Activated CD4-positive, alpha-beta T cell treated with anti-CD3 and anti-CD28 coated beads, Interleukin-2, amount 50 U/mL, for 48 hours (primary cell): ENCODE measurements at regions not wholly inside any gene's neighbourhood (a gene's known extent, or its start where the extent isn't known, plus 50 kb on each side); places are given as distances from the start of the nearest gene placed in this dataset.

Experiments used
- DNase-seq, 2 experiments: peaks; one replicate each; pipeline ENCODE4 v3.0.0-alpha.2; 2020

DNA sequence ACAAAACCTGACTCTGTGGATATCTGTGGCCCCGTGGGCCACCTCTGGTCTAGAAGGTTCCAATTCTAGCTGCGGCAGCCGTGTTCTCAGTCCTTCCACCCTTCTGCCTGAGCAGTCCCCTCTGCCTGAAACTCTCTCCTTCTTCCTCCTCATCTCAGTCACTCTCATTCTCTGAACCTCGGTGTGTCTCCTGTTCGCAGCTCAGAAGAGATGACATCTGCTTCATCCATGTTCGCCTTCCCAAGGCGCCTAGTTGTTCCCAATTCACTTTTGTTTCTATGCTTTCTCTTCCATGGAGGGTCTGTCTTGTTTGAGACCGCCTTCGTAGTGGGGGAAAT is 95.5 kb downstream of the CEBPB start:
- peak in 1 of 2 experiments; percentile 10 for DNase-seq

DNA sequence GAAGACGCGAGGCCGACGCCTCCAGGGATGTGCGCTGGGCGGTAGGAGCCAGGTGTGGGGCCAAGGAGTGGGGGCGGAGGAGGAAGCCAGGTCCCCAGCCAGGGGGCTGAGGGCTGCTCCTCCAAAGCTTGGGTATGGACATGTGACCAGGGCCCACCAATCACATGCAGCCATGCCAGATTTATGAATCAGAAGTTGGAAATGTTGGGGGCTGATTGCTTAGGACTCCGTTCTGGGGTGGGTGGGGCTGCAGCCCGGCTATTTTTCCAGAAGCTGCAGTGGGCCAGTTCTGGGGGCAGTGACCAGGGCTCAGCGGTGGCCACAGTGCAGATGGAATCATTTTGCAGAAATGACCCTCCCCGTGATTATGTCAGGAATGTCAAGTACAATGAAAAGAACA is 96.0 kb downstream of the CEBPB start:
- peak; percentile 18 to 35 for DNase-seq

DNA sequence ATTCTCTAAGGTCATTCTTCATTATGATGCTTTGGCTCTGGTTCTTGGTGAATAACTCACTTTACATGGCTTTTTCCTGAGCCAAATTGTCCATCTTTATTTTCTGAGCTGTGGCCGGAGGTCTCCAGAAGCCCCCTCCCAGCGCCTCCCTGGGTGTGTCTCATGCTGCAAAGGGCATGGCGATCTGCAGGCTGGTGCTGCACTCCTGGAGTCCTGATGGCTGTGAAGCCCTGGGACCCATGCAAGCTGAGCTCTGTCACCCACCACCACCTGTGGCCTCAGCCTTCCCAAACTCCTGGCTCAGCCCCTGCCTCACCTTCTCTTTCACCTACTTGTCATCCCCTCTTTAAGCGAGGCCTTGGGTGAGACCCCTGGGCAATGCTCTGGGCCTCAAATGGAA is 96.9 kb downstream of the CEBPB start:
- DNase-seq = no peak

DNA sequence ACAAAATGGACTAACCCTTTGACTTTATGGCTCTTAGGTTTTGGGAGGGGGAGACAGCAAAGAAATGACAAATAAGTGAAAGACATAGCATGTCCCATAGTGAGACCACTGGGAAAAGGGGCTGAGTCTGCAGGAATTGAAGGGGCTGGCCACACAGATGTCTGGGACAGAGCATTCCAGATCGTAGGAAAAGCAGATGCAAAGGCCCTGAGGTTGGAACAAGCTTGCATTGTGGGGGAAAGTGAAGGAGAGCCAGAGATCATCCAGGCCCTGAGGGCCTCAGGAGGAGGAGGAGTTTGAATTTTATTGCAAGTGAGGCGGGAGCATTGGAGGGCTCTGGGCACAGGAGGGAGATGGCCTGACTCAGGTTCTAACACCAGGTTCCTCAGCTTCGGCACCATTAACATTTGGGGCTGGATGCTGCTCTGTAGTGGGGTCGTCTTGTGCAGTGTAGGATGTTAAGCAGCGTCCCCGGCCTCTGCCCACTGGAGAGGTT is 97.5 kb downstream of the CEBPB start:
- no peak for DNase-seq

DNA sequence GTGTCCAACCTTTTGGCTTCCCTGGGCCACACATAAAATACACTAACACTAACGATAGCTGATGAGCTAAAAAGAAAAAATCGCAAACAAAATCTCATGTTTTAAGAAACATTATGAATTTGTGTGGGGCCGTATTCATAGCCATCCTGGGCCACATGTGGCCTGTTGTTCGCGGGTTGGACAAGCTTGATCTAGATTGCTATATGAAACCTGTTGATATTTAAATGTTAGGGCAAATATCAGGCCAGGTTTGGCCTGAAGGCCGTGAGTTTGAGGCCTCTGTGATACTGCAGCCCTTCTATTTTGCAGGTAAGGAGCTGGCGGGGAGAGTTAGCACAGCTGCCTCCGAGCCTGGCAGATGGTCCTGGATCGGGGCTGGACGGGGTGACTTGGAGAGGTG is 99.0 kb downstream of the CEBPB start:
- no peak for DNase-seq

DNA sequence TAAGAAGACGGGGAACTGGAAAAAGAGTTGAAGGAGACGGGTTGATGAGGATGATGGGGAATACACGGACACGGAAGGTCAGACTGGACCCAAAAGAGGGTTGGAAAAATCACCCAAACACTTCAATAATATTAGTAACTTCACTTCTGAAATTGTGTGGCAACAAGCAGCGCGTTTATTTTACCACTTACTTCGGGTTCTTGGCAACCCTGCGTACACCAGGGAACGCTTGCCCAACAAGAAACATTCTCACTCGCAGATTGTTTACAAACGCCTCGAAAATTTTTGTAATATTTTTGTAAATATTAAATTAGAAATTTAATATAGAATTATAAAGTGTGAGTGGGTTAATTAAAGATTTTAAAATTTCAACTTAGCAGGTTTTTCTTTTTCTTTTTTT is 99.5 kb downstream of the CEBPB start:
- DNase-seq = no peak

DNA sequence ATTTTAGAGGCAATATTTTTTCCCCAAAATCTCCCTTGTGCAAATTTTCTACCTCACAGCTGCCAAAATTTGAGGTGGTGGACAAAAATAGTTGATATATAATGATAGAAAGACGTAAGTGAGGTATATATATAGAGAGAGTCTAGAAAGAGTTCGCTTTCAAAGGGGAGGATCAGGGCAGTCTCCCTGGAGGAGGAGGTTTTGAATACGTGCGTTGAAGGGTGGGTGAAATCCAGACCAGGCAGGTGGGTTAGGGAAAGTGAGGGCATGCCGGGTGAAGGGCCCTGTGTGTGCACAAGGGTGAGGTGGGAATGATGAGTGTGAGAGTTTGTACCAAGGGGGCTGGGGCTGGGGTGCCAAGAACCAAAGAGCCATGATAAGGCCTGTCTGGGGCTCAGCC is 100.2 kb downstream of the CEBPB start:
- no peak for DNase-seq

DNA sequence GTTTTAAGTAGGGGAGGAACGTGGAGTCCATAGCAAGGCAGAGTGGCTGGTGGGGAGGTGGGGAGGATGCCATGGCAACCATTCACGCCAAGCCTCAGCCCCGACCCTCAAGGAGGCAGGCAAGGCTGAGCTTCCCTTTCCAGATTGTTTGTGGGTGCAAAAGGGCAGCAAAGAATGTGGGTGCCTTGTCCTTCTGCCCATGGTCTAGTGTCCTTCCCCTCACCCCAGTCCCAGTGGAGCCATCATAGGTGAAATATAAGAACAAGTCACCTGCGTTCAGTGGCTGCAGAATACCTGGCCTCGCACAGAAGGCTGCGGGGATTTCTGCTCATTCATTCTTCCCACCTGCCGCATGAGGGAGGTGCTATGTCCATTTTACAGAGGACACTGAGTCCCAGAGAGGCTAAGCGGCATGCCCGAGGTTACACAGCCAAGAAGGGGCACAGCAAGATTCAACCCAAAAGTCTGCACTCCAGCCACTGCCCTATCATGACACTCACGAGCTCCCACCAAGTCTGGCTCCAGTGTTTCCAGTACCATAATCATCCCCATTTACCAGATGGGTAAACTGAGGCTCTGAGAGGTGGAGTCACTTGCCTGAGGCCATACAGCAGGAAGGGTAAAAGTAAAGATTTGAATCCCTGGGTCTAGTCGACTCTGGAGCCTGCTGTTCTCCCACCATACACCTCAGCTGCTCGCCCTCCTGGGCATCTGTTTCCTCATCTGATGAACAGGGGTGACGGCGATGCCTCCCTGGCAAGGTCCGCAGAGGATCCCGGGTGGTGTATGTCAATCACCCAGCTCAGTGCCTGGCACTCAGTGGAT is 100.8 kb downstream of the CEBPB start:
- no peak for DNase-seq

DNA sequence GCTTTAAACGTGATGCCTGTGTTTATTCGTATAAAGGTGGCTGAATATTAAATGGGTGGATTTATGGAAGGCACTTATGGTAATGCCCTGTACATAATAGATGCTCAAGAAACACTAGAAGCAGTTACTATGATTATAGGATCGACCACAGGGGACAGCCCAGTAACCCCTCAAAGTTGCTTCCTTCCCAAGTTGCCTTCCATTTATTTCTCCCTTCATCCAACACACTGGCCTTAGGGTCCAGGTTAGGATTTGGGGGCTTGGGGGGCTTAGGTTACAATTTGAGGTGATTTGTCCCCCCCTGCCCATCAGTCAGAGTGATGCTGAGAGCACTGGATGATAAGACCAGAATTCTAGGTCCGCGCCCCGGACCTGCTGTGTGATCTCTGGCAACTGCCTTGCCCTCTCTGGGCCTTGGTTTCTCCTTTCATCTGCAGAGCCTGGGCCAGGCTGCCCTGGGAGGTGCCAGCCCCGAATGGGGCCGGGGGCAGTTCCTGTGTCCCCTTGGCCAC is 101.5 kb downstream of the CEBPB start:
- no peak for DNase-seq

DNA sequence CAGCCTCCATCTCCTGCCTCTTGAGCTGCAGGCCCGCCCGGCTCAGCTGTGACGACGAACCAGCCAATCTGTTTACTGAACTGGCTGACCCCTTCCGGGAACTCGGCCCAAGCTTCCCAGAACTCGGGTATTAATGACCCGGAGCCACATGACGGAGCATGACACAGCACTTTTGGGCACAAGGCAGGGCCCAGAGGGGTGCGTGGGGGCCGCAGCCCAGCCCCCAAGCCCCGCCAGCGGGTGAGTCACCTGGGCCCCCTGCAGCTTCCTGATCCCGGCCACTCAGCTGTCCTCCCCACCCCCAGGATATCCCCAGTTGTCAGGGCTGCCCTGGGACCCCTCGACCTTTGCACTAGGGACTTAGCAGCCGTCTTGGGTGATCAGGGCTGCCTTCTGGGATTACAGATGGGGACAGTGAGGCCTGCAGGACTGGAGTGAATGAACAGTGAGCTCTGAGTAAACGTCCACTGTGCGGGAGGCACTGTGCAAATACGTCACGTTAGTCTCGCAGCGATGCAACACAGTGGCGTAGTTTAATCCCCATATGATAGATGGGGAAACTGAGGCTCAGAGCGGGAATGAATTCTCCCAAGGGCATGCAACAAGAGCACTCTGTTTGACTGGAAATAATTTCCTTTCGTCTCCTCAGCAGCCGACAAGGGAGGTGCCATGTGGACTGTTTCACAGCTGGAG is 102.1 kb downstream of the CEBPB start:
- DNase-seq = peak; percentile 42 to 47

DNA sequence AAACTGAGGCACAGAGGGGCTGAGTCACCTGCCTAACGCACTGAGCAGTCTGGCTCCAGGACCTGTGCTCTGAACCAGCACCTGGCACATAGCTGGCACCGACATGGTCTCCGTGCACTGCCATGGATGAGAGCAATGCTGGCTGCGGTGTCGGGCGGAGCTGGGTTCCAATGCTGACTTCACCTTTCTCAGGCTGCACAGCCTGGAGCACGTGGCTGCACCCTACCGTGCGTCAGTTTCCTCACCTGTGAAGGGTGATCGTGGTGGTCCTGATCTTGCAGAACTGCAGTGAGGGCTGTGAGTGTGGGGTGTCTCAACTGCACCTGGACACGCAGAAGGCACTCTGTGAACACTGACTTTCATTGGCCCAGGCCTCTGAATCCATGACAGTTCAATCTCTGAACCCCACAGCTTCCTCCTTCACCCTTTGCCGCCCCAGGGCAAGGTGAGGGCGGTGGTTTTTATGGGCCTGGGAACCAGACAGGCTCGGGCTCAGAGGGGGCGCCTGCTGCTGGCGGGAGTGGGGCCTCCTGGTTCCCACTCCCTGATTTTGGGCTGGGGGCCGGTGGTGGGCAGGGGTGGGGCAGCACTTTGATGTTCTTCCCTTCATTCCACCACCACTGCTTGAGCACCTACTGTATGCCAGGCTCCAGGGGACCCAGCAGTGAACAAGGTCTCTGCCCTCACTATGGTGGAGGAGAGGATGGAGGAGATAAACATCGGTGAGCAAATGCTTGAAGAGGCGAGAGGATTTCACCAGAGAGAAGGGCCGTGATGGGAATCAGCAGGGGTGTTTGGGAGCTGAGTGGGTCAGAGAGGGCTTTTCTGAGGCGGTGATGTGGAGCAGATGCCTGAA is 102.9 kb downstream of the CEBPB start:
- DNase-seq = no peak

DNA sequence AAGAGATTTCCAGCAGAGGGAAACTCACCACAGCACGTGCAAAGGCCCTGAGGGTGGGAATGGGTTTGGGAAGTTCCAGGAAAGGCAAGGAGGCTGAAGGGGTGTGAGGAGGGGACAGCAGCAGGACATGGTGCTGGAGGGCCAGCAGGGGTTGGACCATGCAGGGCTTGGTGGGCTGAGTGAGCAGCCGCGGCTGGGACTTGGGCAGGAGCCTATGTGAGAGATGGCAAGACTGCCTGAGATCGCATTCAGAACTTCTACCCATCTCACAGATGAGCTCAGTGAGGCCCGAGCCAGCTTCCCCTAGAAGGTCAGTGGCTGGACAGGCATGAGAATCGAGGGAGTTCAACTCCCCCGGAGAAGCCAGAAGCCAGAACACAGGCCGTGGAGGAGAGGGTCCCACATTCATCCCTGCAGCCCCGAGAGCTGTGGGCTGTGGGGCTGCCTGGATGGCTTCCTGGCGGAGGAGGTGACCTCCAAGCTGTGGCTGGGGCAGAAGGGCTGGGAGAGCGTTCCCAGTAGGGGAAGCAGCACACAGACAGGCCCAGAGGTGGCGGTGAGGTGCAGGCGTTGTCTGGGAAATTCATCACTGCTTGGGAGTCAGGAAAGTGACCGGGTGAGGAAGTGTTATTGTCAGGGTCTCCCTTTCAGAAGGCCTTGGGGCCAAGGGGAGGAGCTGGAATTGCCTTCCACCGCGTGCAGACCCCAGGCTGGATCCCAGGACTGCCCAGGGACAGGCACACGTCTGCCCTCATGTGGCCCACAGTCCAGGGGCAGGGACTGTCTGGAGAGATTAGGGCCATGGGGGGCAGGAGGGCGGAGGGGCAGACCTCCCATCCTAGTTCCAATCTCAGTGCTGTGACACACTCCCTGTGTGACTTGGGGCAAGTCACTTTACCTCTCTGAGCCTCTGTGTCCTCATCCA is 103.8 kb downstream of the CEBPB start:
- no peak for DNase-seq

DNA sequence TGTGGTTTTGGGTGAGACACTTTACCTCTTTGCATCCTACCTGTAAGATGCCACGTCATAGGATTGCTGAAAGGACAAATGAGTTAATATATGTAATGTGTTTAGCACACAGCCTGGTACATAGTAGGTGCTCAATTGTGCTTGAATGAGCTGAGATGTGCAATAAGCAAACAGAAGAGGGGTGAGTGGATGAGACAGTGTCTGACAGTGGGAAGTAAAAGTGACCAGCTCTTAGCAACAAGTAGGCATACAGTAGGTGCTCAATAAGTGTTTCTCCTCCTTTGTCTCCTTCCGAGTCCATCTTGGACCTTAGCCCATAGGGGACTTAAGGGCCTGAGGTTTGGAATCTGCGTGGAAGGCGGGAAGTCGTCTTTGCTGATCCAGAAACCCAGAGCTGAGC is 104.7 kb downstream of the CEBPB start:
- DNase-seq = no peak

DNA sequence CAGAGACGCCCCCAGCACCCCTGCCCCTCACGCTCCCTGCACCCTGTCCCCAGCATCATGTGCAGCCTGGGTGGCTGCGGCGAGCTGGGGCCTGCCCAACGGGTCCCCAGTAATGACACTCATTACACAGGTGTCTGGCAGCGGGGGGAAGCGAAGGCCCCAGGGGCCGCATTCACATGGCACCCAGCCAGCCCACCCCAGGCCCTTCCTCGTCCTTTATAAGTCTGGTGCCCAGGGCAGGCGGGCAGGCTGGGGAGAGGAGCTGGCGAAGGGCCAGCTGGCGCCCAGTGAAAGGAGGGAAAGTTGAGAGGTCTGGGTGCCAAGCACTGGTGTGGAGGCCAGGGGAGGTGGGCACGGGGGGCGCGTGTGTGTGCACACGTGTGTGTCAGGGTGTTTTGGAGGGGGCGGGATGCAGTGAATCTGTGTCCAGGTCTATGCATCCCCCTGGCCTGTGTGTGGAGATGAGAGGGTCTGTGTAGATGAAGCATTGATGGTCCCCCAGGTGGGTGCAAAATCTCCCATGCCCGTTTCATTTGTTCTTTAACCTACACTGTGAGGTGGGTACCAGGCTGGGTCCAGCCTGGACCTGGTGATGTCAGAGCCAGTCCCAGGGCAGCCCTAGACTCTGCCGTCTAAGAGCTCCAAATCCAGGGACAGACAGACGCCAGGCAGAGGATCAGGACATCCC is 105.3 kb downstream of the CEBPB start:
- DNase-seq = no peak

DNA sequence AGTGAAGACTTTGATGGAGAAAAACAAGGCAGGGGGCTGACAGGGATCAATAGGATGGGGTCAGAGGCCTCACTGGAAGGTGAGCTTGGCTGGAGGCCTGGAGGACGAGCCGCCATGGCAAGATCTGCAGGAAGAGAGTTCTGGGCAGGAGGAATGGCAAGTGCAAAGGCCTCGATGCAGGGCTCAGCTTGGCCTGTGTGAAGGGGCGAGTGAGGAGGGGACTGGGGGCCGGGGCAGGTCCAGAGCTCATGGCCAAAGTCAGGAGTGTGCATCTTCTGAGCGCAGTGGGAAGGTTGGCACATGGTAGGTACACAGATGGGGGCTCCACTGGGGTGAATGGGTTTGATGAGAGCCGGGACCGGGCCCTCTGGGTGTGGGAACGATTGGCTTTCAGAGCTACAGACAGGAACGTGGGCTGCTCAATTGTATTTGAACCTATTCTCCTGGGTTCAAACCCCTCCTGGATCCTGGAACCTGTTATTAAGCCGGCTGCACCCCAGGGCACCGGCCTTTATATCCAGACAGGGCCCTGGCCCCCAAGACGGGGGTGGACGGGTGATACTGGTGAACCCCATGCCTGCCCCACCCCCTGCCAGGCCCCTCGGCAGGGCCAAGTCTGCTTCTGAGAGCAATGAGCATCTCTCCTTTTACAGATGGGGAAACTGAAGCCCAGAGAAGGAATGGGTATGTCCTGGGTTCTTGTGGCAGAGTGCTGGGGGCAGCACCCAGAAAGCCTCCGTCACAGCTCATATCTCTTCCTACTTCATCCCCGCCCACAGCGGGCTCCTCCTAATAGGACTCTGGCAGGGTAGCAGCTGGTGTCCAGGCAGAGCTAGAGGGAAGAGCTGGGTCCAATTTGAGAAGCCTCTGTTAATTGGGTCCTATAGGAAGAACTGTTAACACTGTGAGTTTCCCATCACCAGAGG is 106.1 kb downstream of the CEBPB start:
- no peak for DNase-seq

DNA sequence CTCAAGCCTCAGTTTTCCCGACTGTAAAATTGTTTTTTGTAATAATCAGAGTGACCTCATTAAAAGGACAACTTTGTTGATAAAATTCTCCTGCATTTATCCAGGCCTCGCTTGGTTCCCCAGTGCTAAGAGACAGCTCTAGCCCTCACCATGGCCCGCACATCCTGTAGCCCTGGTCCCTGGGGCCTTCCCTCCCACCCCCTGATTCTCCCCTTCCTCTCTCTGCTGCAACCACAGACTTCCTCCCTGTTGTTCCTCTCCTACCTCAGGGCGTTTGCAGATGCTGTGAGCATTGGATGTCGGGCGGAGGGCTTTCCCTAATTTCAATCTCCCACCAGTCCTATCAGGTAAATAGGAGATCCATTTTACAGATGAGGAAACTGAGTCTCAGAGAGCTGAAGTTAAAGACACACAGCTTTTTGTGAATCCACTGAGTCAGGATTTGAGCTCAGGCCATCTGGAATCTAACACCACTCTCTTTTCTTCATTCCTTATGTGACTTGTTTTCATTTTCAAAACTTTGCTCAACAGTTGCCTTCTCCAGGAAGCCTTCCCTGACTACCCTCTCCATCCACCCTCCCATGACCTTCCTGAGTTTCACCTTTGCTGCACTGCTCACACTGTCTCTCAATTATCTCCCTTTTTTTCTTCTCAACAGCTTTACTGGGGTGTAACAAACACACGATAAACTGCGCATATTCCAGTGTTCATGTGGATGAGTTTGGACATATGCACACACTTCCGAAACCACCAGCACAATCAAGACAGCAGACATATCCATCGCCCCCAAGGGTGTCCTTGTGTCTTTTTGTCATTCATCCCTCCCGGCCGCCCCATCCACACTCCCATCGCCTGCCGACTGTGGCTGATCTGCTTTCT is 107.1 kb downstream of the CEBPB start:
- no peak for DNase-seq

DNA sequence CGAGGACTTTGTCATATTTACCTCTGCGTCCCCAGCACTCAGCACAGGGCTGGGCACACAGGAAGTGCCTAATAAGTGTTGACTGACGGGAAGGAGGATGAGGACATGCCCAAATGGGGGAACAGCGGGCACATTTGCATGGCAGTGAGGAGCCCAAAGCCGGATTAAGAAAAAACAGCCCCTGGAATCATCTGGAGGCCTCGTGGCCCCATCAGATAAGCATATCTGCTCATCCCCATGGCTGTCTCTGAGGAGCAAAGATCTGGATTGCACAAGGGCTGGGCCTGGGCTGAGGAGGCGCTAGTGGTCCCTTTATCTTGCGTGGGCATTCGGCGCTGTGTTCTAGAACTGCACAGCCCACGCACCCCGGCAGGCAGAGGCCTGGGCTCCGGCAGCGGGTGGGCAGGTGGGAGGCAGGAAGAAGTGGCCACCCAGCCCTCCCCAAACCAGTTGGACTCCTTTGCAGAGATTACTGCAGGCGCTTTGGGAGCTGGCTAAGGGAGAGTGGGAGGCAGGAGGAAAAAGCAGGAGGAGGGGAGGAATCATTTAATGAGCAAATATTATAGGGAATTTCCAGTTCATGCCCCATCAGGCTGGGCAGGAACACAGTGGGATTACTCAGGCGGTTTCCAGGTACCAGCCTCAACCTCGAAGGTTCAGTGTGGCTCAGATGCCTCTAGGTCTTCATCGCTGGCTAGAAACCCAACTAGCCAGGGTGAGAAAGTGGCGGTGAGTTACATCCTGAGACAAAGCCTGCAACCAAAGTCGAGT is 108.1 kb downstream of the CEBPB start:
- no peak for DNase-seq

DNA sequence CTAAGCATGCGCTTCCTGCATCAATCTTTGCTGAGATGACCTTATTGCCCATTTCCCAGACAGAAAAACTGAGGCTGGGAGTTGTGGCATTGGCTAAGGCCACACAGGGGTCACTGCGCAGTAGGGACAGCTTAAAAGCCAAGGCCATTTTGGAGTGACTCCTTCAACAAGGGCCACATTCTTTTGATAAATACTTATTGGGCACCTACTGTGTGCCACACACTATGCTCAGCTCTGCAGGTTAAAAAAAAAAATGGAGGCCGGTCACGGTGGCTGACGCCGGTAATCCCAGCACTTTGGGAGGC is 108.6 kb downstream of the CEBPB start:
- DNase-seq = no peak

DNA sequence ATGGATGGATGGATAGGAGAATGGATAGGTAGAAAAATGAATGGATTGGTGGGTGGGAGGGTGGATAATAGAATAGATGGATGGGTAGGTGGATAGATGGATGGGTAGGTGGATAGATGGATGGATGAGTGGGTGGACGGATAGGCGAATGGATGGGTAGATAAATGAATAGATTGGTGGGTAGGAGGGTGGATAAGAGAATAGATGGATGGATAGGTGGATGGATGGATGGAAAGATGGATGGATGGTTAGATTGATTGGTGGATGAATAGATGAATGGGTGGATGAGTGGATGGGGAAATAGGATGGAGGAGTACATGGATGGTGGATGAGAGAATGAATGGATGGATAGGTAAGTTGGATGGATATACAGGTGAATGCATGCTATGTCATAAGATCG is 110.5 kb downstream of the CEBPB start:
- no peak for DNase-seq
